IMR-90 (cell line): ENCODE measurements at regions not wholly inside any gene's neighbourhood (a gene's known extent, or its start where the extent isn't known, plus 50 kb on each side); places are given as distances from the start of the nearest gene placed in this dataset.

Experiments
- ATAC-seq: fragments of 200-7000 bp; cut with Tn5 transposase; 2 replicates; pipeline ENCODE4 v1.9.1; 2020; ENCODE audit warnings: low read depth, mild to moderate bottlenecking, moderate library complexity
- BruUV-seq: library from RNA; stranded (reverse); fragments of 400-500 nt; replicated peaks from 2 replicates; lab custom pipeline; 2021; lab: Mats Ljungman, UMichigan
- CTCF ChIA-PET: fragments of 300-600 bp; formaldehyde crosslinking; extraction: SDS; loops from one replicate; lab custom pipeline; 2021; ENCODE audit warnings: antibody characterized with exemption; lab: Yijun Ruan, JAX
- POLR2A ChIA-PET: fragments of 300-600 bp; sonication (Branson Sonifier 250); formaldehyde crosslinking; loops from one replicate; lab custom pipeline; 2022; ENCODE audit warnings: antibody characterized with exemption; ENCODE audit not compliant: unreplicated experiment; lab: Charles Lee
- DNase-seq: peaks from one replicate; pipeline ENCODE4 v3.0.0; 2013
- H2AFZ ChIP-seq: replicated peaks from 2 replicates; pipeline ENCODE3; 2013; ENCODE audit warnings: low read length, mild to moderate bottlenecking; ENCODE audit not compliant: poor library complexity
- H2AK5ac ChIP-seq: 2 replicates; pipeline ENCODE4 v1.6.1; 2013; ENCODE audit warnings: low read depth, low read length, inconsistent platforms
- H2AK9ac ChIP-seq: replicated peaks from 2 replicates; pipeline ENCODE3; 2013; ENCODE audit warnings: mild to moderate bottlenecking, low read depth, low read length, moderate library complexity; ENCODE audit not compliant: poor library complexity
- H2BK120ac ChIP-seq: 2 replicates; pipeline ENCODE4 v1.6.1; 2013; ENCODE audit warnings: low read depth, low read length, inconsistent platforms
- H2BK15ac ChIP-seq: 3 replicates; pipeline ENCODE4 v1.6.1; 2013; ENCODE audit warnings: low read depth, low read length, inconsistent platforms
- H2BK20ac ChIP-seq: 2 replicates; pipeline ENCODE4 v1.6.1; 2013; ENCODE audit warnings: low read depth, mild to moderate bottlenecking, inconsistent platforms, low read length, moderate library complexity
- H2BK5ac ChIP-seq: 2 replicates; pipeline ENCODE4 v1.6.1; 2013; ENCODE audit warnings: mild to moderate bottlenecking, low read depth, low read length, inconsistent platforms; ENCODE audit not compliant: poor library complexity, severe bottlenecking
- H3K14ac ChIP-seq: replicated peaks from 2 replicates; pipeline ENCODE4 v1.6.1; 2013; ENCODE audit warnings: low read depth, low read length, inconsistent platforms
- H3K18ac ChIP-seq: 2 replicates; pipeline ENCODE4 v1.6.1; 2013; ENCODE audit warnings: low read depth, low read length, control low read depth
- H3K23ac ChIP-seq: 2 replicates; pipeline ENCODE4 v1.6.1; 2013; ENCODE audit warnings: low read depth, low read length, inconsistent platforms
- H3K27ac ChIP-seq: 2 replicates; pipeline ENCODE4 v1.5.1; 2013; ENCODE audit warnings: mild to moderate bottlenecking, control low read depth, low read length; ENCODE audit not compliant: insufficient read depth
- H3K27me3 ChIP-seq: 2 replicates; pipeline ENCODE4 v1.6.1; 2013; ENCODE audit warnings: low read length; ENCODE audit not compliant: control insufficient read depth, insufficient read depth
- H3K36me3 ChIP-seq: 2 replicates; pipeline ENCODE4 v1.6.1; 2013; ENCODE audit warnings: low read length, mixed read lengths; ENCODE audit not compliant: control insufficient read depth, insufficient read depth
- H3K4ac ChIP-seq: 2 replicates; pipeline ENCODE4 v1.6.1; 2013; ENCODE audit warnings: low read depth, low read length, inconsistent platforms
- H3K4me1 ChIP-seq: 2 replicates; pipeline ENCODE4 v1.6.1; 2013; ENCODE audit warnings: low read length, mixed read lengths; ENCODE audit not compliant: control insufficient read depth, insufficient read depth
- H3K4me2 ChIP-seq: 2 replicates; pipeline ENCODE4 v1.6.1; 2013; ENCODE audit warnings: low read depth, mild to moderate bottlenecking, control low read depth, low read length, moderate library complexity
- H3K4me3 ChIP-seq: 2 replicates; pipeline ENCODE4 v1.5.1; 2013; ENCODE audit warnings: low read depth, mild to moderate bottlenecking, control low read depth, low read length, moderate library complexity; ENCODE audit not compliant: insufficient read depth
- H3K56ac ChIP-seq: 2 replicates; pipeline ENCODE4 v1.6.1; 2013; ENCODE audit warnings: low read length, inconsistent platforms; ENCODE audit not compliant: insufficient read depth; ENCODE audit errors: extremely low read depth
- H3K79me1 ChIP-seq, 2 experiments: 2 replicates each; pipeline ENCODE4 v1.6.1; 2013; ENCODE audit warnings: low read length in 2 of 2, inconsistent platforms in 1 of 2, low read depth in 1 of 2
- H3K9ac ChIP-seq: 2 replicates; pipeline ENCODE4 v1.6.1; 2013; ENCODE audit warnings: low read depth, low read length, control low read depth
- H3K9me1 ChIP-seq: 2 replicates; pipeline ENCODE4 v1.6.1; 2013; ENCODE audit warnings: low read length, inconsistent platforms; ENCODE audit not compliant: insufficient read depth
- H3K9me3 ChIP-seq: 2 replicates; pipeline ENCODE4 v1.6.1; 2013; ENCODE audit warnings: low read length; ENCODE audit not compliant: control insufficient read depth, insufficient read depth
- H4K20me1 ChIP-seq: 2 replicates; pipeline ENCODE4 v1.6.1; 2013; ENCODE audit warnings: low read length, inconsistent platforms; ENCODE audit not compliant: insufficient read depth
- H4K5ac ChIP-seq: 2 replicates; pipeline ENCODE4 v1.6.1; 2013; ENCODE audit warnings: mild to moderate bottlenecking, low read depth, low read length, control low read depth
- H4K8ac ChIP-seq, 2 experiments: 2 replicates each; pipeline ENCODE4 v1.6.1; 2013; ENCODE audit warnings: low read depth in 2 of 2, low read length in 2 of 2, control low read depth in 1 of 2, inconsistent platforms in 1 of 2
- H4K91ac ChIP-seq: 2 replicates; pipeline ENCODE4 v1.6.1; 2013; ENCODE audit warnings: low read depth, low read length, inconsistent platforms; ENCODE audit not compliant: insufficient read depth
- FOS ChIP-seq: fragments of 150-350 bp; IDR thresholded peaks from 2 replicates; pipeline ENCODE4 v1.6.1; 2016; ENCODE audit warnings: low read depth, low read length
- MAZ ChIP-seq: IDR thresholded peaks from 2 replicates; pipeline ENCODE4 v1.6.1; 2012; ENCODE audit warnings: low read depth, mild to moderate bottlenecking, low read length, improper control_type of control experiment, moderate library complexity, borderline replicate concordance
- NFE2L2 ChIP-seq: fragments of 150-350 bp; IDR thresholded peaks from 2 replicates; pipeline ENCODE4 v1.6.1; 2016; ENCODE audit warnings: low read depth, mild to moderate bottlenecking, low read length
- RAD21 ChIP-seq: IDR thresholded peaks from 2 replicates; pipeline ENCODE4 v1.6.1; 2012; ENCODE audit warnings: low read length, improper control_type of control experiment
- RCOR1 ChIP-seq: IDR thresholded peaks from 2 replicates; pipeline ENCODE4 v1.6.1; 2012; ENCODE audit warnings: mild to moderate bottlenecking, low read length, improper control_type of control experiment; ENCODE audit not compliant: insufficient replicate concordance
- RFX5 ChIP-seq: IDR thresholded peaks from 2 replicates; pipeline ENCODE4 v1.8.0; 2012; ENCODE audit warnings: low read depth, mild to moderate bottlenecking, low read length, moderate library complexity
- dilution Hi-C: fragments of 300-500 bp; cut with HindIII; formaldehyde crosslinking; loops from one replicate; pipeline ENCODE4 v1.14.3; 2018; ENCODE audit warnings: low sequenced_read_pairs; ENCODE audit not compliant: unreplicated experiment
- in situ Hi-C: fragments of 300-500 bp; cut with MboI; formaldehyde crosslinking; loops from 3 replicates; pipeline ENCODE4 v1.14.3; 2019; ENCODE audit warnings: low sequenced_read_pairs, inconsistent platforms, mixed read lengths
- intact Hi-C: fragments of 100-400 bp; cut with micrococcal nuclease; formaldehyde crosslinking; loops from 2 replicates; pipeline ENCODE4 v1.10.0; 2022

- dilution Hi-C loops = no loop called here
- no peak for ATAC-seq
Measured at GRCh38 chr5:124665625-124666024, 80.8 kb downstream of the ZNF608 start.

More at GRCh38 chr5:124665625-124666024, 80.8 kb downstream of the ZNF608 start:
- Histone ChIP-seq H3K14ac (no peak overlapping the region; the same call in 1 of the 2 replicates), H3K79me1 (peaks cover 30 to 58% of the 10 kb centered on the region in 2 experiments), H3K27me3 (no peaks in the 10 kb centered on the region), H4K91ac (no peak overlapping the region), H3K36me3 (no peaks in the 10 kb centered on the region), H4K8ac (no peak overlapping the region), H3K27ac (no peak overlapping the region), H2AFZ (no peak overlapping the region), H4K20me1 (peaks cover 4% of the 10 kb centered on the region; the same call in 1 of the 2 replicates), H3K4me2 (no peak overlapping the region), H3K23ac (no peak overlapping the region), H2BK120ac (no peak overlapping the region), H2BK20ac (0 out of 2 replicates have a peak overlapping the region, but pooled peaks have one; percentile 8), H3K56ac (no peak overlapping the region), H3K9me1 (peaks cover 16% of the 10 kb centered on the region), H3K9me3 (no peaks in the 10 kb centered on the region), H4K5ac (no peak overlapping the region), H3K4me3 (no peak overlapping the region), H3K18ac (no peak overlapping the region), H3K4me1 (peaks cover 24% of the 10 kb centered on the region), H2BK15ac (no peak overlapping the region), H3K9ac (no peak overlapping the region), H3K4ac (peak overlapping the region; percentile 39; the same call in 1 of the 2 replicates), H2AK5ac (no peak overlapping the region; the same call in 1 of the 2 replicates), H2AK9ac (no peak overlapping the region), H2BK5ac (no peak overlapping the region)
- ChIA-PET POLR2A (no interaction called here), CTCF (no interaction called here)
- BruUV-seq = no TSS peak
- intact Hi-C loops = no loop called here
- DNase-seq = no peak
- no peak for TF ChIP-seq RCOR1
- TF ChIP-seq FOS = no peak
- TF ChIP-seq RAD21 = no peak
- TF ChIP-seq NFE2L2 = no peak
- TF ChIP-seq MAZ = no peak
- no peak for TF ChIP-seq RFX5
- in situ Hi-C loops = no loop called here
